HepG2 (cell line): ENCODE measurements at regions not wholly inside any gene's neighbourhood (a gene's known extent, or its start where the extent isn't known, plus 50 kb on each side); places are given as distances from the start of the nearest gene placed in this dataset.
A peak's percentile ranks its signal among the peaks of the same experiment; 100 is the strongest.

ENCODE experiments used
- ELF3 ChIP-seq: IDR thresholded peaks from 2 replicates; pipeline ENCODE4 v1.6.1; 2016; ENCODE audit warnings: missing genetic modification reagents, missing compliant biosample characterization
- ETV6 ChIP-seq: sonication (generic); formaldehyde crosslinking; conservative IDR thresholded peaks from 2 replicates; pipeline ENCODE4 v1.4.0; 2020; ENCODE audit warnings: missing genetic modification reagents
- GATAD2A ChIP-seq: IDR thresholded peaks from 2 replicates; pipeline ENCODE4 v1.6.1; 2016
- HMG20A ChIP-seq: IDR thresholded peaks from 2 replicates; pipeline ENCODE4 v1.6.1; 2016; ENCODE audit warnings: borderline replicate concordance
- MAZ ChIP-seq, 2 experiments: sonication (generic) in 1 of 2; formaldehyde crosslinking in 1 of 2; IDR thresholded peaks; 2 replicates each; pipeline versions ENCODE4 v1.5.0 to v1.6.1; 2012 to 2020; ENCODE audit warnings: low read depth in 2 of 2, mild to moderate bottlenecking in 2 of 2, borderline replicate concordance in 1 of 2, improper control_type of control experiment in 1 of 2, low read length in 1 of 2, missing genetic modification reagents in 1 of 2, moderate library complexity in 1 of 2
- MXD1 ChIP-seq: sonication (generic); formaldehyde crosslinking; IDR thresholded peaks from 2 replicates; pipeline ENCODE4 v1.4.0; 2020; ENCODE audit warnings: mild to moderate bottlenecking, missing genetic modification reagents
- MXD4 ChIP-seq: IDR thresholded peaks from 2 replicates; pipeline ENCODE4 v1.6.1; 2016; ENCODE audit warnings: mild to moderate bottlenecking, missing biosample characterization, missing genetic modification reagents
- NR2F6 ChIP-seq, 2 experiments: IDR thresholded peaks; 2 replicates each; pipeline ENCODE4 v1.6.1; 2016; ENCODE audit warnings: antibody characterized with exemption in 1 of 2, mild to moderate bottlenecking in 1 of 2
- NRL ChIP-seq: sonication (generic); formaldehyde crosslinking; IDR thresholded peaks from 2 replicates; pipeline ENCODE4 v1.5.0; 2020; ENCODE audit warnings: missing genetic modification reagents, mild to moderate bottlenecking, moderate library complexity, borderline replicate concordance
- ONECUT2 ChIP-seq: sonication (generic); formaldehyde crosslinking; IDR thresholded peaks from 2 replicates; pipeline ENCODE4 v1.4.0; 2020; ENCODE audit warnings: missing genetic modification reagents
- PCBP2 ChIP-seq: fragments of 200-400 bp; formaldehyde crosslinking; optimal IDR thresholded peaks from 2 replicates; pipeline ENCODE3; 2018; ENCODE audit warnings: low read length, low read depth; ENCODE audit not compliant: poor library complexity, severe bottlenecking
- POLR2G ChIP-seq: fragments of 200-400 bp; formaldehyde crosslinking; IDR thresholded peaks from 2 replicates; pipeline ENCODE4 v1.6.1; 2018; ENCODE audit warnings: mild to moderate bottlenecking, low read depth, low read length, moderate library complexity
- RORA ChIP-seq: sonication (generic); formaldehyde crosslinking; IDR thresholded peaks from 2 replicates; pipeline ENCODE4 v1.5.0; 2020; ENCODE audit warnings: mild to moderate bottlenecking, missing genetic modification reagents, moderate library complexity
- SATB2 ChIP-seq: sonication (generic); formaldehyde crosslinking; IDR thresholded peaks from 2 replicates; pipeline ENCODE4 v1.5.0; 2020; ENCODE audit warnings: missing genetic modification reagents
- TBX2 ChIP-seq: sonication (generic); formaldehyde crosslinking; IDR thresholded peaks from 2 replicates; pipeline ENCODE4 v1.5.0; 2020; ENCODE audit warnings: missing genetic modification reagents, mild to moderate bottlenecking, borderline replicate concordance
- XRCC5 ChIP-seq: fragments of 200-400 bp; formaldehyde crosslinking; optimal IDR thresholded peaks from 2 replicates; pipeline ENCODE3; 2017; ENCODE audit warnings: mild to moderate bottlenecking, low read length
- ZBTB14 ChIP-seq: sonication (generic); formaldehyde crosslinking; IDR thresholded peaks from 2 replicates; pipeline ENCODE4 v1.4.0; 2020; ENCODE audit warnings: missing genetic modification reagents
- ZNF503 ChIP-seq: sonication (generic); formaldehyde crosslinking; IDR thresholded peaks from 2 replicates; pipeline ENCODE4 v1.4.0; 2020; ENCODE audit warnings: missing genetic modification reagents
- ZNF746 ChIP-seq: sonication (generic); formaldehyde crosslinking; IDR thresholded peaks from 2 replicates; pipeline ENCODE4 v1.8.0; 2022; ENCODE audit warnings: mild to moderate bottlenecking, missing genetic modification reagents
- ZNF773 ChIP-seq: sonication (generic); formaldehyde crosslinking; IDR thresholded peaks from 2 replicates; pipeline ENCODE4 v1.4.0; 2020; ENCODE audit warnings: missing genetic modification reagents, borderline replicate concordance
- ZNF839 ChIP-seq: sonication (generic); formaldehyde crosslinking; IDR thresholded peaks from 2 replicates; pipeline ENCODE4 v1.4.0; 2020; ENCODE audit warnings: missing genetic modification reagents, mild to moderate bottlenecking, borderline replicate concordance
- ZNF850 ChIP-seq: sonication (generic); formaldehyde crosslinking; conservative IDR thresholded peaks from 2 replicates; pipeline ENCODE4 v1.9.0; 2021; ENCODE audit warnings: mild to moderate bottlenecking, missing genetic modification reagents
- ZSCAN22 ChIP-seq: sonication (generic); formaldehyde crosslinking; IDR thresholded peaks from 2 replicates; pipeline ENCODE4 v1.4.0; 2020; ENCODE audit warnings: mild to moderate bottlenecking, missing genetic modification reagents
- TF ChIP-seq, protein P1 (sequence below): sonication (generic); formaldehyde crosslinking; IDR thresholded peaks from 2 replicates; pipeline ENCODE4 v1.5.1; 2020; ENCODE audit warnings: mild to moderate bottlenecking, missing genetic modification reagents, moderate library complexity
- TF ChIP-seq, protein P2 (sequence below): sonication (generic); formaldehyde crosslinking; IDR thresholded peaks from 2 replicates; pipeline ENCODE4 v1.4.0; 2020; ENCODE audit warnings: missing genetic modification reagents, mild to moderate bottlenecking, borderline replicate concordance

DNA sequence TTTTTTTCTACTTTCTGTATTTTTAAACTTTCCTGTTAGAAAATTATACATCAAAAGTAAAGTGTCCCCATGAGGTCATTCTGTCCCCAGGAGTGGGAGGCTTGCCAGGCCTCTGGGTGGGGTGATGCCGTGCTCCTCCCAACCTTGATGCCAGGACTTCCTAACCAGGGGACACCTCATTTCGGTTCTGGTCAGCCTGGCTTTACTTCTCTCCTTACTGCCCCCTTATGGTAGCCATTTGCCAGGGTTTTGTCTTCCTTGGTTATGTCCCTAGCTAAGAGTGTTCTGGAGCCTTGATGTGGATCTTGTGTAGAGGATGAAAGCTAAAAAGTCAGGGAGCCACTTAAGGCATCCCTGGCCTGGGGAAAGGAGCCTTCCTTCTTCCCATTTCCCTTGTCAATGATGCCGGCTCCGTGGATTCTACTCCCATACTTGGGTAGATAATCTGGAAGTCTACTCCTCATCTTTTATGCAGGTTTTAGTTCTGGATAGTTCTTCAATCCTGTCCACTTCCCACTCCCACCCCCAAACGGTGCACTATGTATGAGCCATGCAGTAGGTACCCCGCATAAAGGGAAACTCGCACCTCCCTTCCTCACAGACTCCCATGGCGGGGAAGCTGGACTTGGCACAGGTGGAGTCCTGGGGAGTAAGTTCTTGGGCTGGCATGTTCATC, 164.1 kb upstream of the SALL4 start (continued):
- TF ChIP-seq ETV6 (no peak), ONECUT2 (CRISPR knock-in tag) (no peak), GATAD2A (CRISPR knock-in tag) (peak; percentile 43; the same call in 1 of the 2 replicates), PCBP2 (no peak), RORA (CRISPR knock-in tag) (no peak), ZSCAN22 (CRISPR knock-in tag) (no peak), ZNF746 (CRISPR knock-in tag) (no peak), POLR2G (no peak), XRCC5 (peak; percentile 35), TBX2 (CRISPR knock-in tag) (no peak), HMG20A (no peak), ZBTB14 (CRISPR knock-in tag) (no peak), ZNF839 (CRISPR knock-in tag) (no peak), ZNF503 (CRISPR knock-in tag) (no peak), MXD1 (CRISPR knock-in tag) (no peak), MAZ (IDR thresholded peaks at IDR 0.05; ENCODE audit: borderline replicate concordance, low read depth, low read length) (no peak), MAZ (CRISPR knock-in tag; IDR thresholded peaks at IDR 0.05; ENCODE audit: low read depth) (0 out of 2 replicates have a peak, but pooled peaks have one; percentile 20), ELF3 (CRISPR knock-in tag) (peak; percentile 42; the same call in 1 of the 2 replicates), ZNF773 (CRISPR knock-in tag) (no peak), NR2F6 (IDR thresholded peaks at IDR 0.05) (no peak), NR2F6 (CRISPR knock-in tag; IDR thresholded peaks at IDR 0.05) (peak; percentile 25; the same call in 1 of the 2 replicates), ZNF850 (CRISPR knock-in tag) (no peak), NRL (CRISPR knock-in tag) (no peak), SATB2 (CRISPR knock-in tag) (no peak), MXD4 (CRISPR knock-in tag) (no peak)
- TF ChIP-seq, protein P1, sequence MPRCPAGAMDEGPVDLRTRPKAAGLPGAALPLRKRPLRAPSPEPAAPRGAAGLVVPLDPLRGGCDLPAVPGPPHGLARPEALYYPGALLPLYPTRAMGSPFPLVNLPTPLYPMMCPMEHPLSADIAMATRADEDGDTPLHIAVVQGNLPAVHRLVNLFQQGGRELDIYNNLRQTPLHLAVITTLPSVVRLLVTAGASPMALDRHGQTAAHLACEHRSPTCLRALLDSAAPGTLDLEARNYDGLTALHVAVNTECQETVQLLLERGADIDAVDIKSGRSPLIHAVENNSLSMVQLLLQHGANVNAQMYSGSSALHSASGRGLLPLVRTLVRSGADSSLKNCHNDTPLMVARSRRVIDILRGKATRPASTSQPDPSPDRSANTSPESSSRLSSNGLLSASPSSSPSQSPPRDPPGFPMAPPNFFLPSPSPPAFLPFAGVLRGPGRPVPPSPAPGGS, result no peak
- TF ChIP-seq, protein P2, sequence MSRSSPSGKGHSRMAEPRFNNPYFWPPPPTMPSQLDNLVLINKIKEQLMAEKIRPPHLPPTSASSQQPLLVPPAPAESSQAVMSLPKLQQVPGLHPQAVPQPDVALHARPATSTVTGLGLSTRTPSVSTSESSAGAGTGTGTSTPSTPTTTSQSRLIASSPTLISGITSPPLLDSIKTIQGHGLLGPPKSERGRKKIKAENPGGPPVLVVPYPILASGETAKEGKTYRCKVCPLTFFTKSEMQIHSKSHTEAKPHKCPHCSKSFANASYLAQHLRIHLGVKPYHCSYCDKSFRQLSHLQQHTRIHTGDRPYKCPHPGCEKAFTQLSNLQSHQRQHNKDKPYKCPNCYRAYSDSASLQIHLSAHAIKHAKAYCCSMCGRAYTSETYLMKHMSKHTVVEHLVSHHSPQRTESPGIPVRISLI (CRISPR knock-in tag), result peak; percentile 50; the same call in 1 of the 2 replicates
